Cardiac muscle cell (in vitro differentiated cells and primary cell): ENCODE measurements at regions not wholly inside any gene's neighbourhood (a gene's known extent, or its start where the extent isn't known, plus 50 kb on each side); places are given as distances from the start of the nearest gene placed in this dataset.

Source experiments
- DNase-seq, 2 donors: peaks; one replicate each; pipeline versions ENCODE4 v3.0.0 to v3.0.0-alpha.2; 2010 to 2017; ENCODE audit warnings: low read depth in 1 of 2, low spot score in 1 of 2
- H3K27ac ChIP-seq: fragments of 200-600 bp; sonication (generic); 2 replicates; pipeline ENCODE4 v1.5.1; 2016
- H3K27me3 ChIP-seq: fragments of 200-600 bp; sonication (generic); 2 replicates; pipeline ENCODE4 v1.6.0; 2016; ENCODE audit warnings: control low read depth
- H3K36me3 ChIP-seq: fragments of 200-600 bp; sonication (generic); 2 replicates; pipeline ENCODE4 v1.5.1; 2016; ENCODE audit warnings: control low read depth
- H3K4me1 ChIP-seq: fragments of 200-600 bp; sonication (generic); 2 replicates; pipeline ENCODE4 v1.8.1; 2017; ENCODE audit warnings: low read depth, mild to moderate bottlenecking, mixed run types
- H3K4me3 ChIP-seq: fragments of 200-600 bp; sonication (generic); 2 replicates; pipeline ENCODE4 v1.5.1; 2016; ENCODE audit warnings: mild to moderate bottlenecking
- H3K9me3 ChIP-seq: fragments of 200-600 bp; sonication (generic); 2 replicates; pipeline ENCODE4 v1.5.1; 2017; ENCODE audit warnings: low read depth, mild to moderate bottlenecking, control low read depth
- CTCF ChIP-seq: IDR thresholded peaks from 2 replicates; pipeline ENCODE4 v1.5.1; 2012; ENCODE audit warnings: low read depth, mild to moderate bottlenecking, low read length

- peaks cover 78% of the 10 kb centered on the region for H3K27me3 ChIP-seq
- peak; percentile 57 to 77 for DNase-seq
- no peaks in the 10 kb centered on the region for H3K9me3 ChIP-seq
- H3K4me3 ChIP-seq = peak overlapping the region; percentile 61
- H3K4me1 ChIP-seq = peaks cover 10% of the 10 kb centered on the region
- TF ChIP-seq CTCF = no peak
- no peak overlapping the region for H3K27ac ChIP-seq
- no peaks in the 10 kb centered on the region for H3K36me3 ChIP-seq
Observed at GRCh38 chr11:16607675-16608644, 130.5 kb upstream of the C11orf58 start.

- H3K27me3 ChIP-seq = peaks cover 78% of the 10 kb centered on the region
- H3K4me3 ChIP-seq = peak overlapping the region; percentile 61
- TF ChIP-seq CTCF = no peak
- no peak overlapping the region for H3K27ac ChIP-seq
- no peaks in the 10 kb centered on the region for H3K9me3 ChIP-seq
- peak; percentile 31 to 60 for DNase-seq
- no peaks in the 10 kb centered on the region for H3K36me3 ChIP-seq
- H3K4me1 ChIP-seq = peaks cover 6% of the 10 kb centered on the region
Observed at GRCh38 chr11:16606784-16607674, 131.4 kb upstream of the C11orf58 start.

- H3K36me3 ChIP-seq = no peaks in the 10 kb centered on the region
- no peaks in the 10 kb centered on the region for H3K9me3 ChIP-seq
- H3K4me3 ChIP-seq = peak overlapping the region; percentile 61
- no peaks in the 10 kb centered on the region for H3K4me1 ChIP-seq
- H3K27ac ChIP-seq = no peak overlapping the region
- DNase-seq = peak; percentile 87 to 94
- peak; percentile 97 for TF ChIP-seq CTCF
- H3K27me3 ChIP-seq = peaks cover 78% of the 10 kb centered on the region
Observed at GRCh38 chr11:16605894-16606783, 132.3 kb upstream of the C11orf58 start.

GRCh38 chr11:16605389-16605893 is 133.0 kb upstream of the C11orf58 start:
- Histone ChIP-seq H3K4me1 (no peaks in the 10 kb centered on the region), H3K36me3 (no peaks in the 10 kb centered on the region), H3K27me3 (peaks cover 78% of the 10 kb centered on the region), H3K4me3 (peak overlapping the region; percentile 61), H3K9me3 (no peaks in the 10 kb centered on the region), H3K27ac (peak overlapping the region; percentile 14)
- TF ChIP-seq CTCF = no peak
- DNase-seq = peak; percentile 40 to 56
